ENCODE measurements at regions not wholly inside any gene's neighbourhood (a gene's known extent, or its start where the extent isn't known, plus 50 kb on each side); places are given as distances from the start of the nearest gene placed in this dataset.
"Not testable (repeated sequence)": the region's sequence is repeated elsewhere in the genome, so short reads cannot be mapped to it uniquely, and the experiment has no call there.

GRCh38 chr1:234823191-234824176 is 213.5 kb upstream of the IRF2BP2 start:
- no peaks in the 10 kb centered on the region for H3K9me3 ChIP-seq (ENCODE audit: low read length)
- no peaks in the 10 kb centered on the region for H3K36me3 ChIP-seq (ENCODE audit: insufficient read depth, low read length)
- no peaks in the 10 kb centered on the region for H3K9me2 ChIP-seq (replicated peaks; ENCODE audit: insufficient read depth, low read length)
- H3K27me3 ChIP-seq (ENCODE audit: low read length): no peaks in the 10 kb centered on the region
- no peaks in the 10 kb centered on the region for H3K4me1 ChIP-seq (ENCODE audit: low read length)
- H2AFZ ChIP-seq (ENCODE audit: low read length): no peak overlapping the region
- no peak overlapping the region for H3K27ac ChIP-seq (ENCODE audit: low read length)
- H3K4me2 ChIP-seq (ENCODE audit: low read depth, low read length, poor library complexity, severe bottlenecking): no peak overlapping the region
- H3K9ac ChIP-seq (ENCODE audit: low read length): no peak overlapping the region
- DNase-seq: no peak
- H3K4me3 ChIP-seq (ENCODE audit: low read length): no peak overlapping the region
- no peaks in the 10 kb centered on the region for H4K20me1 ChIP-seq (ENCODE audit: insufficient read depth, low read depth, low read length)
- H3K79me2 ChIP-seq (ENCODE audit: low read length): no peaks in the 10 kb centered on the region

GRCh38 chr1:234821840-234822239 is 211.9 kb upstream of the IRF2BP2 start:
- no peak overlapping the region for H3K4me2 ChIP-seq (ENCODE audit: low read depth, low read length, poor library complexity, severe bottlenecking)
- H3K27me3 ChIP-seq (ENCODE audit: low read length): no peaks in the 10 kb centered on the region
- no peaks in the 10 kb centered on the region for H3K9me2 ChIP-seq (replicated peaks; ENCODE audit: insufficient read depth, low read length)
- no peak overlapping the region for H3K4me3 ChIP-seq (ENCODE audit: low read length)
- H3K79me2 ChIP-seq (ENCODE audit: low read length): no peaks in the 10 kb centered on the region
- H3K36me3 ChIP-seq (ENCODE audit: insufficient read depth, low read length): no peaks in the 10 kb centered on the region
- H3K9ac ChIP-seq (ENCODE audit: low read length): no peak overlapping the region
- DNase-seq: peak; percentile 15
- no peak overlapping the region for H3K27ac ChIP-seq (ENCODE audit: low read length)
- no peak overlapping the region for H2AFZ ChIP-seq (ENCODE audit: low read length)
- H3K4me1 ChIP-seq (ENCODE audit: low read length): no peaks in the 10 kb centered on the region
- H3K9me3 ChIP-seq (ENCODE audit: low read length): no peaks in the 10 kb centered on the region
- H4K20me1 ChIP-seq (ENCODE audit: insufficient read depth, low read depth, low read length): no peaks in the 10 kb centered on the region

GRCh38 chr1:234820597-234820996 is 210.6 kb upstream of the IRF2BP2 start:
- no peaks in the 10 kb centered on the region for H3K9me2 ChIP-seq (replicated peaks; ENCODE audit: insufficient read depth, low read length)

GRCh38 chr1:234819845-234820244 is 209.9 kb upstream of the IRF2BP2 start:
- H4K20me1 ChIP-seq (ENCODE audit: insufficient read depth, low read depth, low read length); H3K36me3 ChIP-seq (ENCODE audit: insufficient read depth, low read length); DNase-seq; H3K27me3 ChIP-seq (ENCODE audit: low read length); H3K9ac ChIP-seq (ENCODE audit: low read length); H3K4me1 ChIP-seq (ENCODE audit: low read length); H2AFZ ChIP-seq (ENCODE audit: low read length); H3K4me2 ChIP-seq (ENCODE audit: low read depth, low read length, poor library complexity, severe bottlenecking); H3K27ac ChIP-seq (ENCODE audit: low read length); H3K9me2 ChIP-seq (replicated peaks; ENCODE audit: insufficient read depth, low read length); H3K79me2 ChIP-seq (ENCODE audit: low read length); H3K9me3 ChIP-seq (ENCODE audit: low read length); H3K4me3 ChIP-seq (ENCODE audit: low read length): not testable (repeated sequence)

More at GRCh38 chr1:234820597-234820996, 210.6 kb upstream of the IRF2BP2 start:
- no peak overlapping the region for H2AFZ ChIP-seq (ENCODE audit: low read length)
- no peaks in the 10 kb centered on the region for H4K20me1 ChIP-seq (ENCODE audit: insufficient read depth, low read depth, low read length)
- no peaks in the 10 kb centered on the region for H3K9me3 ChIP-seq (ENCODE audit: low read length)
- no peak overlapping the region for H3K4me2 ChIP-seq (ENCODE audit: low read depth, low read length, poor library complexity, severe bottlenecking)
- no peak overlapping the region for H3K9ac ChIP-seq (ENCODE audit: low read length)
- H3K27me3 ChIP-seq (ENCODE audit: low read length): no peaks in the 10 kb centered on the region
- no peak overlapping the region for H3K4me3 ChIP-seq (ENCODE audit: low read length)
- no peaks in the 10 kb centered on the region for H3K4me1 ChIP-seq (ENCODE audit: low read length)
- no peaks in the 10 kb centered on the region for H3K79me2 ChIP-seq (ENCODE audit: low read length)
- no peak overlapping the region for H3K27ac ChIP-seq (ENCODE audit: low read length)
- H3K36me3 ChIP-seq (ENCODE audit: insufficient read depth, low read length): no peaks in the 10 kb centered on the region
- DNase-seq: peak; percentile 20

GRCh38 chr1:234818040-234818387 is 208.0 kb upstream of the IRF2BP2 start:
- DNase-seq; H3K4me2 ChIP-seq (ENCODE audit: low read depth, low read length, poor library complexity, severe bottlenecking); H3K4me3 ChIP-seq (ENCODE audit: low read length); H3K9ac ChIP-seq (ENCODE audit: low read length); H2AFZ ChIP-seq (ENCODE audit: low read length); H3K27me3 ChIP-seq (ENCODE audit: low read length); H3K4me1 ChIP-seq (ENCODE audit: low read length); H3K27ac ChIP-seq (ENCODE audit: low read length); H4K20me1 ChIP-seq (ENCODE audit: insufficient read depth, low read depth, low read length); H3K9me2 ChIP-seq (replicated peaks; ENCODE audit: insufficient read depth, low read length); H3K36me3 ChIP-seq (ENCODE audit: insufficient read depth, low read length); H3K9me3 ChIP-seq (ENCODE audit: low read length); H3K79me2 ChIP-seq (ENCODE audit: low read length): not testable (repeated sequence)

- H3K9ac ChIP-seq (ENCODE audit: low read length); DNase-seq; H3K4me3 ChIP-seq (ENCODE audit: low read length); H3K9me3 ChIP-seq (ENCODE audit: low read length); H3K79me2 ChIP-seq (ENCODE audit: low read length); H3K36me3 ChIP-seq (ENCODE audit: insufficient read depth, low read length); H3K9me2 ChIP-seq (replicated peaks; ENCODE audit: insufficient read depth, low read length); H3K27me3 ChIP-seq (ENCODE audit: low read length); H4K20me1 ChIP-seq (ENCODE audit: insufficient read depth, low read depth, low read length); H2AFZ ChIP-seq (ENCODE audit: low read length); H3K27ac ChIP-seq (ENCODE audit: low read length); H3K4me1 ChIP-seq (ENCODE audit: low read length); H3K4me2 ChIP-seq (ENCODE audit: low read depth, low read length, poor library complexity, severe bottlenecking): not testable (repeated sequence)
These were observed 207.5 kb upstream of the IRF2BP2 start for GRCh38 chr1:234817313-234818039.

- not testable (repeated sequence) for H3K27ac ChIP-seq (ENCODE audit: low read length); H3K9me3 ChIP-seq (ENCODE audit: low read length); H3K9me2 ChIP-seq (replicated peaks; ENCODE audit: insufficient read depth, low read length); H2AFZ ChIP-seq (ENCODE audit: low read length); H3K4me3 ChIP-seq (ENCODE audit: low read length); H3K4me2 ChIP-seq (ENCODE audit: low read depth, low read length, poor library complexity, severe bottlenecking); H4K20me1 ChIP-seq (ENCODE audit: insufficient read depth, low read depth, low read length); H3K9ac ChIP-seq (ENCODE audit: low read length); H3K36me3 ChIP-seq (ENCODE audit: insufficient read depth, low read length); H3K79me2 ChIP-seq (ENCODE audit: low read length); H3K4me1 ChIP-seq (ENCODE audit: low read length); H3K27me3 ChIP-seq (ENCODE audit: low read length)
- peak; percentile 10 for DNase-seq
These were observed 206.9 kb upstream of the IRF2BP2 start for GRCh38 chr1:234816864-234817263.

GRCh38 chr1:234816186-234816851 is 206.3 kb upstream of the IRF2BP2 start:
- not testable (repeated sequence) for H4K20me1 ChIP-seq (ENCODE audit: insufficient read depth, low read depth, low read length); H2AFZ ChIP-seq (ENCODE audit: low read length); H3K79me2 ChIP-seq (ENCODE audit: low read length); H3K4me3 ChIP-seq (ENCODE audit: low read length); H3K4me2 ChIP-seq (ENCODE audit: low read depth, low read length, poor library complexity, severe bottlenecking); H3K9ac ChIP-seq (ENCODE audit: low read length); DNase-seq; H3K36me3 ChIP-seq (ENCODE audit: insufficient read depth, low read length); H3K9me2 ChIP-seq (replicated peaks; ENCODE audit: insufficient read depth, low read length); H3K4me1 ChIP-seq (ENCODE audit: low read length); H3K27me3 ChIP-seq (ENCODE audit: low read length); H3K9me3 ChIP-seq (ENCODE audit: low read length); H3K27ac ChIP-seq (ENCODE audit: low read length)

Measured in Karpas-422 (cell line).